GM12878 (cell line): ENCODE measurements at regions not wholly inside any gene's neighbourhood (a gene's known extent, or its start where the extent isn't known, plus 50 kb on each side); places are given as distances from the start of the nearest gene placed in this dataset.

ENCODE experiments used
- ATAC-seq: fragments of 200-7000 bp; cut with Tn5 transposase; 3 replicates; pipeline ENCODE4 v1.9.1; 2020; ENCODE audit warnings: mild to moderate bottlenecking, moderate library complexity
- BruUV-seq: library from RNA; stranded (reverse); fragments of 400-500 nt; replicated peaks from 2 replicates; lab custom pipeline; 2021; lab: Mats Ljungman, UMichigan
- CTCF ChIA-PET: fragments of 300-600 bp; sonication (Branson Sonifier 250); formaldehyde crosslinking; extraction: SDS; loops from one replicate; lab custom pipeline; 2021; ENCODE audit warnings: inconsistent platforms; lab: Yijun Ruan, JAX
- POLR2A ChIA-PET: fragments of 350-600 bp; formaldehyde crosslinking; extraction: SDS; loops from one replicate; lab custom pipeline; 2021; ENCODE audit warnings: inconsistent platforms; lab: Charles Lee
- RAD21 ChIA-PET: fragments of 300-600 bp; sonication (Branson Sonifier 250); formaldehyde crosslinking; loops from one replicate; lab custom pipeline; 2023; ENCODE audit warnings: antibody characterized with exemption; ENCODE audit not compliant: unreplicated experiment; lab: Charles Lee
- SMC1A ChIA-PET: fragments of 300-600 bp; sonication (Branson Sonifier 250); formaldehyde crosslinking; loops from one replicate; lab custom pipeline; 2023; ENCODE audit not compliant: unreplicated experiment, uncharacterized antibody; lab: Charles Lee
- DNase-seq: peaks from one replicate; pipeline ENCODE4 v3.0.0-alpha.2; 2011; ENCODE audit warnings: low read depth, low spot score
- FAIRE-seq: peaks from 3 replicates; lab custom pipeline; 2011; peaks lifted over from hg19 to GRCh38; lab: Jason Lieb, UNC
- H2AFZ ChIP-seq: 2 replicates; pipeline ENCODE4 v1.6.0; 2011; ENCODE audit warnings: low read depth, low read length, control low read depth; ENCODE audit not compliant: control insufficient read depth
- H3K27ac ChIP-seq: 2 replicates; pipeline ENCODE4 v1.5.1; 2011; ENCODE audit warnings: control low read depth; ENCODE audit not compliant: control insufficient read depth, insufficient read depth
- H3K27me3 ChIP-seq, 2 experiments: replicated peaks in 1 of 2; 2 replicates each; pipeline versions ENCODE4 v1.6.0 to v1.6.1; 2011; ENCODE audit warnings: low read length in 1 of 2; ENCODE audit not compliant: control insufficient read depth in 2 of 2, insufficient read depth in 2 of 2
- H3K36me3 ChIP-seq, 2 experiments: 2 replicates each; pipeline ENCODE4 v1.5.1; 2011; ENCODE audit warnings: low read length in 1 of 2; ENCODE audit not compliant: control insufficient read depth in 2 of 2, insufficient read depth in 2 of 2
- H3K4me1 ChIP-seq: 2 replicates; pipeline ENCODE4 v1.6.1; 2011; ENCODE audit warnings: mild to moderate bottlenecking, low read length, moderate library complexity, mixed read lengths; ENCODE audit not compliant: control insufficient read depth, insufficient read depth
- H3K4me2 ChIP-seq: 2 replicates; pipeline ENCODE4 v1.6.0; 2011; ENCODE audit warnings: control low read depth; ENCODE audit not compliant: control insufficient read depth, insufficient read depth
- H3K4me3 ChIP-seq: fragments of 200-600 bp; sonication (generic); 2 replicates; pipeline ENCODE4 v1.5.1; 2016
- H3K79me2 ChIP-seq: 2 replicates; pipeline ENCODE4 v1.6.0; 2011; ENCODE audit warnings: low read length; ENCODE audit not compliant: control insufficient read depth, insufficient read depth
- H3K9ac ChIP-seq: 2 replicates; pipeline ENCODE4 v1.8.0; 2011; ENCODE audit warnings: low read length, control low read depth, mixed read lengths; ENCODE audit not compliant: control insufficient read depth, insufficient read depth
- H3K9me3 ChIP-seq: replicated peaks from 3 replicates; pipeline ENCODE4 v1.5.1; 2011; ENCODE audit warnings: mild to moderate bottlenecking, low read length; ENCODE audit not compliant: control insufficient read depth, insufficient read depth
- H4K20me1 ChIP-seq: 2 replicates; pipeline ENCODE4 v1.6.0; 2011; ENCODE audit not compliant: control insufficient read depth, insufficient read depth
- ATF3 ChIP-seq: IDR thresholded peaks from 2 replicates; pipeline ENCODE4 v1.6.1; 2011; ENCODE audit warnings: low read depth, mild to moderate bottlenecking, low read length, moderate library complexity, borderline replicate concordance; ENCODE audit errors: extremely low read depth
- BCL11A ChIP-seq: IDR thresholded peaks from 2 replicates; pipeline ENCODE4 v1.6.1; 2011; ENCODE audit warnings: low read depth, low read length
- CBX3 ChIP-seq: fragments of 200-600 bp; sonication (generic); IDR thresholded peaks from 2 replicates; pipeline ENCODE4 v1.6.1; 2016; ENCODE audit warnings: low read depth, borderline replicate concordance
- EP300 ChIP-seq, 2 experiments: fragments of 150-350 bp in 1 of 2; IDR thresholded peaks; 2 replicates each; pipeline ENCODE4 v1.6.1; 2011 to 2012; ENCODE audit warnings: low read depth in 2 of 2, low read length in 2 of 2, borderline replicate concordance in 1 of 2, improper control_type of control experiment in 1 of 2, inconsistent platforms in 1 of 2; ENCODE audit not compliant: control insufficient read depth in 1 of 2
- GATAD2B ChIP-seq: fragments of 450-650 bp; conservative IDR thresholded peaks from 2 replicates; pipeline ENCODE4 v1.6.1; 2017; ENCODE audit warnings: low read depth, mild to moderate bottlenecking, moderate library complexity
- MYC ChIP-seq: IDR thresholded peaks from 2 replicates; pipeline ENCODE4 v1.6.1; 2011; ENCODE audit warnings: mild to moderate bottlenecking, low read length, moderate library complexity, inconsistent platforms; ENCODE audit not compliant: insufficient read depth, insufficient replicate concordance, insufficient read length, severe bottlenecking
- NR2C2 ChIP-seq: IDR thresholded peaks from 2 replicates; pipeline ENCODE4 v1.6.1; 2011; ENCODE audit warnings: borderline replicate concordance, low read depth; ENCODE audit not compliant: control insufficient read depth, insufficient read length
- RAD21 ChIP-seq: IDR thresholded peaks from 2 replicates; pipeline ENCODE4 v1.6.1; 2011; ENCODE audit warnings: mild to moderate bottlenecking, low read depth, low read length, moderate library complexity; ENCODE audit not compliant: insufficient read depth
- SMC3 ChIP-seq: IDR thresholded peaks from 2 replicates; pipeline ENCODE4 v1.6.1; 2011; ENCODE audit warnings: low read length, improper control_type of control experiment, borderline replicate concordance
- ZBTB11 ChIP-seq: fragments of 450-650 bp; formaldehyde crosslinking; IDR thresholded peaks from 2 replicates; pipeline ENCODE4 v1.5.0; 2022; ENCODE audit warnings: mild to moderate bottlenecking, missing genetic modification characterization
- ZNF207 ChIP-seq: fragments of 450-650 bp; IDR thresholded peaks from 2 replicates; pipeline ENCODE4 v1.6.1; 2014; ENCODE audit warnings: antibody characterized with exemption, mild to moderate bottlenecking, borderline replicate concordance
- WGBS: methylation state at CpG from one replicate; pipeline ENCODE4 v1.1.6; 2016; ENCODE audit warnings: low lambda C conversion rate; ENCODE audit not compliant: insufficient replicate concordance, insufficient coverage; ENCODE audit errors: missing lambda C conversion rate; 5-methylcytosine and 5-hydroxymethylcytosine counted together
- in situ Hi-C: fragments of 300-500 bp; cut with MboI; formaldehyde crosslinking; loops from 9 replicates; pipeline ENCODE4 v1.14.3; 2018; ENCODE audit warnings: mixed read lengths
- intact Hi-C: fragments of 100-400 bp; cut with micrococcal nuclease; formaldehyde crosslinking; loops from one replicate; pipeline ENCODE4 v1.14.2; 2022; ENCODE audit not compliant: unreplicated experiment

GRCh38 chr12:66902020-66902419 lies 223.1 kb upstream of the GRIP1 start (continued):
- TF ChIP-seq MYC (no peak), ZNF207 (no peak), NR2C2 (no peak), ATF3 (no peak)

GRCh38 chr12:66903782-66904396 lies 225.0 kb upstream of the GRIP1 start:
- ChIA-PET CTCF (no interaction called here), POLR2A (no interaction called here), RAD21 (no interaction called here), SMC1A (no interaction called here)
- Histone ChIP-seq H3K9me3 (no peaks in the 10 kb centered on the region), H4K20me1 (no peaks in the 10 kb centered on the region), H3K4me2 (no peak overlapping the region), H3K36me3 (no peaks in the 10 kb centered on the region), H3K79me2 (no peaks in the 10 kb centered on the region), H2AFZ (no peak overlapping the region), H3K9ac (no peak overlapping the region), H3K27ac (no peak overlapping the region), H3K4me3 (no peak overlapping the region), H3K4me1 (peaks cover 14% of the 10 kb centered on the region), H3K27me3 (no peaks in the 10 kb centered on the region)
- no peak for FAIRE-seq
- 0% methylated on average over 1 of the region's 1 CpG for WGBS
- intact Hi-C loops (no loop called here), in situ Hi-C loops (no loop called here)
- TF ChIP-seq SMC3 (no peak), ZBTB11 (no peak), BCL11A (no peak), GATAD2B (no peak), CBX3 (no peak), EP300 (IDR thresholded peaks at IDR 0.05; ENCODE audit: borderline replicate concordance in 1 of 2, control insufficient read depth in 1 of 2, low read depth in 2 of 2, low read length in 2 of 2) (no peak), RAD21 (0 out of 2 replicates have a peak, but pooled peaks have one; percentile 16)
- peak; percentile 27; the same call in 1 of the 3 replicates for ATAC-seq
- no peak for DNase-seq
- BruUV-seq: no TSS peak
